HG03064 (cell line): ENCODE measurements at regions not wholly inside any gene's neighbourhood (a gene's known extent, or its start where the extent isn't known, plus 50 kb on each side); places are given as distances from the start of the nearest gene placed in this dataset.

Experiments
- ATAC-seq: cut with Tn5 transposase; IDR thresholded peaks from one replicate; pipeline ENCODE4 v1.9.1; 2021; ENCODE audit warnings: low read depth; ENCODE audit not compliant: unreplicated experiment

GRCh38 chr2:128548461-128548891 is 229.8 kb upstream of the HS6ST1 start:
- ATAC-seq = no peak

- no peak for ATAC-seq
These were observed 230.4 kb upstream of the HS6ST1 start for GRCh38 chr2:128549094-128549493.

GRCh38 chr2:128549646-128550260 is 231.1 kb upstream of the HS6ST1 start:
- ATAC-seq = no peak

- no peak for ATAC-seq
These were observed 231.7 kb upstream of the HS6ST1 start for GRCh38 chr2:128550389-128550788.

GRCh38 chr2:128550801-128551416 is 232.2 kb upstream of the HS6ST1 start:
- ATAC-seq = no peak

GRCh38 chr2:128551435-128551834 is 232.8 kb upstream of the HS6ST1 start:
- ATAC-seq = no peak

GRCh38 chr2:128552141-128552805 is 233.6 kb upstream of the HS6ST1 start:
- ATAC-seq = no peak

GRCh38 chr2:128552806-128553551 is 234.3 kb upstream of the HS6ST1 start:
- ATAC-seq = no peak

- no peak for ATAC-seq
These were observed 235.6 kb upstream of the HS6ST1 start for GRCh38 chr2:128554151-128554769.

GRCh38 chr2:128555433-128555832 is 236.8 kb upstream of the HS6ST1 start:
- no peak for ATAC-seq

- ATAC-seq = no peak
These were observed 237.4 kb upstream of the HS6ST1 start for GRCh38 chr2:128556089-128556488.

- no peak for ATAC-seq
These were observed 238.0 kb upstream of the HS6ST1 start for GRCh38 chr2:128556633-128557032.

GRCh38 chr2:128557069-128557468 is 238.4 kb upstream of the HS6ST1 start:
- ATAC-seq = no peak

GRCh38 chr2:128557831-128558241 is 239.2 kb upstream of the HS6ST1 start:
- ATAC-seq = no peak

- no peak for ATAC-seq
These were observed 239.8 kb upstream of the HS6ST1 start for GRCh38 chr2:128558441-128558840.

- ATAC-seq = no peak
These were observed 240.3 kb upstream of the HS6ST1 start for GRCh38 chr2:128558895-128559532.

- ATAC-seq = no peak
These were observed 241.2 kb upstream of the HS6ST1 start for GRCh38 chr2:128559533-128560515.

- ATAC-seq = no peak
These were observed 242.1 kb upstream of the HS6ST1 start for GRCh38 chr2:128560718-128561117.
